GM13977 (cell line): ENCODE measurements at regions not wholly inside any gene's neighbourhood (a gene's known extent, or its start where the extent isn't known, plus 50 kb on each side); places are given as distances from the start of the nearest gene placed in this dataset.

ENCODE experiments used
- DNase-seq: peaks from one replicate; pipeline ENCODE4 v3.0.0; 2012; ENCODE audit warnings: low spot score
- in situ Hi-C: fragments of 300-500 bp; cut with MboI; formaldehyde crosslinking; loops from one replicate; pipeline ENCODE4 v1.12.0; 2022; ENCODE audit warnings: low sequenced_read_pairs, low pct_unique_long_range_greater_than_20kb, mixed read lengths, inconsistent platforms; ENCODE audit not compliant: unreplicated experiment
- TF ChIP-seq, protein P1 (sequence below): IDR thresholded peaks from 2 replicates; pipeline ENCODE4 v1.5.1; 2012; ENCODE audit warnings: mild to moderate bottlenecking, control low read depth; ENCODE audit not compliant: insufficient read depth; ENCODE audit errors: extremely low read depth, missing control alignments

DNA sequence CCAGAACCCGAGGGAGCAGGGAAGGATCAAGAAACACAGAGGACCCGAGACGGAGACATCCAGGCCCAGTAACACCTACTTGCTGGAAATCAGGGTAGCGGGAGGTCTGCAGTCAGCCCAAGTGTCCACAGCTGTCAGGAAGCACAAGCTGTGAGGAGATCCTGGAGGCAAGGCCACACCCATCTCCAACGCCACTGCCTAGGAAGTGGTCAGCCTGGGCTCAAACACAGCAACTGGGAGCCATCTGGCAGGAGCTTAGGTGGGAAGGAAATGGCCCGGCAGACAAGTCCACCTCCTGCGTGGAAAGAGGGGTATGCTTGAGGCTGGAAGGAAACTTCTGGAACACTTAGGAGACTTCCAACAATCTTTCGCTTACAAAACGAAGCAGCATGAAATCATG is 407.1 kb downstream of the VPS13C start:
- in situ Hi-C loops, result no loop called here
- no peak for DNase-seq
- TF ChIP-seq, protein P1, sequence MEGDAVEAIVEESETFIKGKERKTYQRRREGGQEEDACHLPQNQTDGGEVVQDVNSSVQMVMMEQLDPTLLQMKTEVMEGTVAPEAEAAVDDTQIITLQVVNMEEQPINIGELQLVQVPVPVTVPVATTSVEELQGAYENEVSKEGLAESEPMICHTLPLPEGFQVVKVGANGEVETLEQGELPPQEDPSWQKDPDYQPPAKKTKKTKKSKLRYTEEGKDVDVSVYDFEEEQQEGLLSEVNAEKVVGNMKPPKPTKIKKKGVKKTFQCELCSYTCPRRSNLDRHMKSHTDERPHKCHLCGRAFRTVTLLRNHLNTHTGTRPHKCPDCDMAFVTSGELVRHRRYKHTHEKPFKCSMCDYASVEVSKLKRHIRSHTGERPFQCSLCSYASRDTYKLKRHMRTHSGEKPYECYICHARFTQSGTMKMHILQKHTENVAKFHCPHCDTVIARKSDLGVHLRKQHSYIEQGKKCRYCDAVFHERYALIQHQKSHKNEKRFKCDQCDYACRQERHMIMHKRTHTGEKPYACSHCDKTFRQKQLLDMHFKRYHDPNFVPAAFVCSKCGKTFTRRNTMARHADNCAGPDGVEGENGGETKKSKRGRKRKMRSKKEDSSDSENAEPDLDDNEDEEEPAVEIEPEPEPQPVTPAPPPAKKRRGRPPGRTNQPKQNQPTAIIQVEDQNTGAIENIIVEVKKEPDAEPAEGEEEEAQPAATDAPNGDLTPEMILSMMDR, result no peak

DNA sequence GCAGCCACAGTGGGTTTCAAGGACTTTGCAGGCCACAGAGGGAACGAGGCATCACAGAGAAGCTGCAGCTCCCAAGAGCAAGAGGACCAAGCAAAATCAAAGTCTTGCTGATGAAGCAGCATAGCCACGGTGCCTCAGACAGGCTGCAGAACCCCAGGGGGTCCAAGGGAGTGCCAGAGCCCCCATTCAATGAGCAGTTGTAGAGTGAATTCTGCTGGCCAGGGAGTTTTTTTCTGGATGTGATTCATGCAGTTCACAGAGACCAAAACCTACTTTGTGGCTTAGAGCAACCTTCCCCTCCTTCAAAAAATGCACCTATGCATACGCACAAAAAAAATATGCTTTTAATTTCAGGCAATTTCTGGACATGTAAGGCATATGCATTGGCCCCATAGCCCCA is 409.0 kb downstream of the VPS13C start:
- in situ Hi-C loops, result no loop called here
- TF ChIP-seq, protein P1, result no peak
- DNase-seq, result no peak

DNA sequence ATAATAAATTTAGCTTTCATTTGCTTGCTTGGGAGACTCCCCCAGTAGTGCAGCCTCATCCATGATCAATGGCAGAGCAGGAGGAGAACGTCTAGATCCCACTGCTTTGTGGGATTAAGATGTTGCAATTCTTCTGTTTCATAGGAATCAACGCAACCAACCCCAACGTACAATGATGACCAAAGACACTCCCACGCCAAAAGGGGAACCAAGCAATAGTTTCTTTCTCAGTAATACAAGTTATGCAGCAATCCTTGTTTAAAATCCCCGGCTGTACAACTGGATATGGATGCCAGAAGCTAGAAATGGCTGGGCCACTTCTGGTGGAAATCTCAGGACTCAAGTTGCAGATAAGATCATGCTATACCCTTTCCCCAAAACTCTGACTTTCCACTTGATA is 411.2 kb downstream of the VPS13C start:
- in situ Hi-C loops, result no loop called here
- TF ChIP-seq, protein P1, result no peak
- DNase-seq, result no peak

GRCh38 chr15:61644550-61644949 is 415.4 kb upstream of the RORA start:
- in situ Hi-C loops, result no loop called here
- TF ChIP-seq, protein P1, result no peak
- no peak for DNase-seq

DNA sequence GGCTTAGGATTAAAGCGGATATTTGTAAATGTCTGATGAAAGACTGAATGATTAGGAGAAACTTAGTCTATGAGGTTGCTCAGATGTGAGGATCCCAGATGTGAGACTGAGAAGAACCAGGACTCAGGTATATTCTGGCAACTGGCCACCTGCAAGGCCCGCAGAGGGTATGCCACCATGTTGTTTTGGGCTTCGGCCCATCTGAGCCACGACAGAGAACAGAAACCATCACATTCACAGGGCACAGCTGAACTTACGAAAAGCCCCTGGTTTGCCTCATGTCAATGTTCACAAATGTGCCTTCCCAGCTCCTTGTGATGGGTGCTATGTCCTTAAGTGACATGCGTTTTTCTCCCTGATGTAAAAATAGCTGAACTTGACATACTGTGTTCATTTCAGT is 412.5 kb upstream of the RORA start:
- DNase-seq, result no peak
- TF ChIP-seq, protein P1, result no peak
- in situ Hi-C loops, result no loop called here

- in situ Hi-C loops, result no loop called here
- TF ChIP-seq, protein P1, result no peak
- DNase-seq, result no peak
Observed at GRCh38 chr15:61640756-61641155, 411.7 kb upstream of the RORA start.

DNA sequence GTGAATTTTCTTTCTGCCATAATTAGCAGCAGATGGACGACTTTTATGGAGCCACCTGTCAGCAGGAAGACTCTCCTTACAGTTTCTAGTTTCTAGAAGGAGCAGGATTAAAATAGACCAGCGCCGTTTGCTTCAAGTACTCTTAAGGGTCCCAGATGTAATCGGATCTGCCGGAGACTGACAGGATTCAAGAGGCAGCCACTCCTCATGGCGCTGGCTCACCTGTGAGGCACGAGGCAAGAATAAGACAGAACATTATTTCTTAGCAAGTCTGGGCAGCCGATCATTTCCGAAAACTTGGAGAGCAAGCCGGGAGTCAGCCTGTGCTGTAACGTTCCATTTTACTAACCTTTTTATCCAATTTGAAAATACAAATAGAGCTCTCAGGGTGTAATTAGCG is 410.4 kb upstream of the RORA start:
- DNase-seq, result no peak
- TF ChIP-seq, protein P1, result no peak
- in situ Hi-C loops, result no loop called here
